Aorta (tissue), 5 donors: ENCODE measurements at regions not wholly inside any gene's neighbourhood (a gene's known extent, or its start where the extent isn't known, plus 50 kb on each side); places are given as distances from the start of the nearest gene placed in this dataset.

ENCODE experiments used
- ATAC-seq: fragments of 200-7000 bp; cut with Tn5 transposase; one replicate; pipeline ENCODE4 v1.9.1; 2022; ENCODE audit warnings: moderate library complexity; ENCODE audit not compliant: low FRiP score
- DNase-seq, 2 donors: peaks; one replicate each; pipeline ENCODE4 v3.0.0-alpha.2; 2020
- H3K27ac ChIP-seq, 2 donors: one replicate each; pipeline ENCODE4 v1.5.1; 2013; ENCODE audit warnings: low read length in 2 of 2, mild to moderate bottlenecking in 2 of 2, moderate library complexity in 2 of 2, control low read depth in 1 of 2, inconsistent platforms in 1 of 2, low read depth in 1 of 2
- H3K27me3 ChIP-seq, 2 donors: one replicate each; pipeline ENCODE4 v1.6.1; 2013; ENCODE audit warnings: control low read depth in 1 of 2, low read length in 1 of 2, mild to moderate bottlenecking in 1 of 2, moderate library complexity in 1 of 2; ENCODE audit not compliant: insufficient read depth in 2 of 2, control insufficient read depth in 1 of 2
- H3K36me3 ChIP-seq, 2 donors: one replicate each; pipeline ENCODE4 v1.6.1; 2013; ENCODE audit warnings: control low read depth in 1 of 2, low read length in 1 of 2, mild to moderate bottlenecking in 1 of 2; ENCODE audit not compliant: insufficient read depth in 2 of 2, control insufficient read depth in 1 of 2
- H3K4me1 ChIP-seq, 2 donors: one replicate each; pipeline ENCODE4 v1.6.1; 2013; ENCODE audit warnings: low read length in 2 of 2, control low read depth in 1 of 2, mild to moderate bottlenecking in 1 of 2, moderate library complexity in 1 of 2; ENCODE audit not compliant: insufficient read depth in 2 of 2, control insufficient read depth in 1 of 2
- H3K4me3 ChIP-seq, 2 donors: one replicate each; pipeline ENCODE4 v1.5.1; 2013; ENCODE audit warnings: low read length in 2 of 2, control low read depth in 1 of 2, mild to moderate bottlenecking in 1 of 2
- H3K9me3 ChIP-seq: one replicate; pipeline ENCODE4 v1.6.1; 2013; ENCODE audit warnings: mild to moderate bottlenecking, low read length; ENCODE audit not compliant: control insufficient read depth
- WGBS, 2 donors: extraction: QIAGEN DNeasy Blood & Tissue Kit; methylation state at CpG; one replicate each; pipeline ENCODE4 v1.1.7; 2013; 5-methylcytosine and 5-hydroxymethylcytosine counted together
- intact Hi-C, 2 donors: fragments of 100-400 bp; cut with DNase I; formaldehyde crosslinking; loops; one replicate each; pipeline versions ENCODE4 v1.14.2 to v1.15.0; 2022
- donor health status: healthy with polysubstance abuse.
- donor health status: Bipolar disorder and iron deficiency.
- donor health status: DM: no; HTN: no; CAD: no.
- donor health status: DM: no; HTN: no; CAD: no.
- donor health status: DM: yes; HTN: yes; CAD: no.

DNA sequence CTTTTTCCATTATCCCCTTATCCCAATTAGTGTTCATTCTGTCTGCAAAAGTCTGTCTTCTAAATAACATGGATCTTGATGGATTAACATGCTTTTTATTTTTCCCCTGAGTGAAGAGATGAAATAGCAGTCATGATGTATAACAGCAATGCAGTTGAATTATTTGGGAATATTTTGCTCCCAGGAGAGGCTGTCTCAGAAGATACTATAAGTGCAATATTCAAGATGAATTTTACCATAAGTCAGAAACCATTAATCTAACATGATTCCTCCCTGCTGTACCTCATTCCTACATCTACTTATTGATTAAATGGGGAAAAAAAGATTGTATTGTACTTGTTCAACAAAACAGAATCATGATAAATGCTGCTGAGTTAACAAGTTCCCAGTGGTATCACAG lies 233.2 kb upstream of the KCNIP4 start:
- Histone ChIP-seq H3K36me3 (no peaks in the 10 kb centered on the region), H3K9me3 (no peaks in the 10 kb centered on the region), H3K27me3 (no peaks in the 10 kb centered on the region), H3K4me1 (no peaks in the 10 kb centered on the region), H3K4me3 (no peak overlapping the region), H3K27ac (no peak overlapping the region)
- no peak for ATAC-seq
- intact Hi-C loops, result no loop called here
- no peak for DNase-seq

DNA sequence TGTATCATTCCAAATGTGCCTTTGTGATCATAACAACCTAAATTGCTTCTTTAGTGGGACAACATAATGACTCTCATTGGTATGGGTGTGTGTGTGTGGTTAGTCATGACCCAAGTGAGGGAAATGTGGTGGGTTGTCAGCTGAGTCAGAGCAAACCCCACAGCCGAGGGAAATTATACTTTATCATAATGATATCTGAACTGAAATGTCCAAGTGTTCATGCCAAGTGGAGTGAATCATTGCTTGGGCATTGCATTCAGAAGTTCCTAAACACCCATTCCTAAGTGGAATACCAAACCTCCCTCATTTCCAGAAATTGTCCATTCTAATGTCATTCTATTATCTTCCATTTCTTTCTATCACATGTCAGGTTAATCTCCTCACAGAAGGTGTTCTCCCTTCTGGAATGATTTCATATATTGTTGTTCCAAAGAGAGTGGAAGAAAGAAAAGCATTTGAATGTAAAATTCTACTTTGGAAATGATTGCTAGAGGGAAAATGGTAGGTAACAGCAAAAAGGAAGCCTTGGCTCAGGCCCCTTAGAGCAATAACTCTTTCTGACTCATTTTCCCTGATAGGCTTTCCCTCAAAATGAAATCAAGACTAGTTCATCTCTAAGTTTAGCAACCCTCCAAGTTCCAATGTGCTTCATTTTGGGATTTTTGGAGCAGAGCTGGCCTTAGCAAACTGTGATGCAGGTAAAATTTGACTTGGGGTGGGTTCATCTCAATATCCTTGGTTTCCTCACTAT lies 230.7 kb upstream of the KCNIP4 start:
- H3K27me3 ChIP-seq, result no peaks in the 10 kb centered on the region
- no peak overlapping the region for H3K4me3 ChIP-seq
- H3K4me1 ChIP-seq, result no peaks in the 10 kb centered on the region
- no peak for DNase-seq
- 6 to 8% methylated on average over 1 of the region's 1 CpG for WGBS, 2 donors
- H3K27ac ChIP-seq, result no peak overlapping the region
- no peaks in the 10 kb centered on the region for H3K36me3 ChIP-seq
- intact Hi-C loops, result no loop called here
- H3K9me3 ChIP-seq, result no peaks in the 10 kb centered on the region
- ATAC-seq, result no peak

DNA sequence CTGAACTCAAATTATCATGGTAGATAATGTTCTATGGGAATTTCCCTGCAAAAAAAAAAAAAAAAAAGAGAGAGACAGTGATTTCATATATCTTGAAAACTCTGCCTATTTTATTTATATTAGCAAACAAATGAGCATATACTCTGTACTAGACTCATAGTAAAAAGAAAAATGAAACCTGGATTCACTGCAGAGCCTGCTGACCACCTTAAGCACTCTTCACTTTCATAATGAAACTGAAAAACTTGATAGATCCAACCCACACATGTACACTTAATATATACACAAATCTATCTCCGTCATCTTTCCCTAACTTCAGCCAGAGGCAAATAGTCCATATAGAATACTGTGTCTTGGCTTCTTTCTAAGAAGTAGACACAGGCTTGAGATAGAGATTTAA lies 226.1 kb upstream of the KCNIP4 start:
- Histone ChIP-seq H3K4me1 (no peaks in the 10 kb centered on the region), H3K27me3 (no peaks in the 10 kb centered on the region), H3K9me3 (no peaks in the 10 kb centered on the region), H3K27ac (no peak overlapping the region), H3K4me3 (no peak overlapping the region), H3K36me3 (no peaks in the 10 kb centered on the region)
- 68 to 76% methylated on average over 1 of the region's 1 CpG for WGBS, 2 donors
- DNase-seq (no peak), ATAC-seq (no peak)
- intact Hi-C loops, result no loop called here

DNA sequence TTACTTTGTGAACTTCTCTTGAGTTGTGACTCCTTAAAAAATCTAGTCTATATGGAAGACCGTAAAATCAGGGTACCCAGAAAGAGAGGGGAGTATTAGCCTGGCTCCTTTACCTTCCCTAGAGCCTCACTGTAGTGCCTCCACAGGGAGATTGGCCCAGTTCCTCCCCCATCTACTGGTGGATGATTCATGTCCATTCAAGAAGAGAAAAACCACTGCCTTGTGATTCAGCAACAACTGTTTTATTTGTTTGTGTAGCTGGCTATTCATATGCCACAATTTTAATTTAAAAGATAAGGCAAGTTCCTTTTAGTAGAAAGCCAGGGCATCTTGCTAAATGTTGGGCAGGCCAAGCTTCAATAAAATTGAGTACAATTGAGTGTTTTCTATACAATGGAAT lies 221.8 kb upstream of the KCNIP4 start:
- Histone ChIP-seq H3K4me1 (no peaks in the 10 kb centered on the region), H3K27me3 (no peaks in the 10 kb centered on the region), H3K36me3 (no peaks in the 10 kb centered on the region), H3K27ac (no peak overlapping the region), H3K4me3 (no peak overlapping the region), H3K9me3 (no peaks in the 10 kb centered on the region)
- 80 to 81% methylated on average over 1 of the region's 1 CpG for WGBS, 2 donors
- intact Hi-C loops, result no loop called here
- no peak for DNase-seq
- no peak for ATAC-seq

DNA sequence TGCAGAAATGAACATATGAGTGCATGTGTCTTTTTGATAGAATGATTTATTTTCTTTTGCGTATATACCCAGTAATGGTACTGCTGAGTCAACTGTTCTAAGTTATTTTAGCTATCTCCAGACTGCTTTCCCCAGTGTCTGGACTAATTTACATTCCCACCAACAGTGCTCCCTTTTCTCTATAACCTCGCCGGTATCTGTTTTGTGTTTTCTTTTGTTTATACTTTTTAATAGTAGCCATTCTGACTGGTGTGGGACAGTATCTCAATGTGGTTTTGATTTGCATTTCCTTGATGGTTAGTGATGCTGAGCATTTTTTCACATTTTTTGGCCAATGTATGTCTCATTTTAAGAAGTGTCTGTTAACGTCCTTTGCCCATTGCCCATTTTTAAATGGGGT lies 218.6 kb upstream of the KCNIP4 start:
- DNase-seq, result no peak
- 51 to 53% methylated on average over 4 of the region's 4 CpGs for WGBS, 2 donors
- intact Hi-C loops, result no loop called here
- ATAC-seq, result no peak
- no peak overlapping the region for H3K27ac ChIP-seq
- no peak overlapping the region for H3K4me3 ChIP-seq
- H3K36me3 ChIP-seq, result no peaks in the 10 kb centered on the region
- no peaks in the 10 kb centered on the region for H3K9me3 ChIP-seq
- H3K4me1 ChIP-seq, result no peaks in the 10 kb centered on the region
- no peaks in the 10 kb centered on the region for H3K27me3 ChIP-seq

DNA sequence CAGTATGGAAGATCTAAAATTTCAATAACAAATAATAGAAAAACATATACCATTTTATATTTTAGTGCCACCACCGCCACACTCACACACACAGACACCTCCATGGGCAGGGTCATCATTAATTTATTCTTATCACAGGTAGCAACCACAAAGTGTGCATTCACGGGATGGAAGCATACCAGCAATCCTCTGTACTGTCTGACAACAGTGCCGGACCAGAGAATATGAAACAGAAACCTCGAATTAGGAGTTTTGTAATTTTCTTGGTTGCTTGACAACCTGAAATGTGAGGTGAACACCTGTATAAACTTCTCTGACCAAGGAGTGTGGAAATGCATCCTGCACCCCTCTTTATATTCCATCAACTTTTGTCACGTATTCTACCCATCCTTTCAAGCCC lies 213.9 kb upstream of the KCNIP4 start:
- Histone ChIP-seq H3K27ac (no peak overlapping the region), H3K27me3 (no peaks in the 10 kb centered on the region), H3K4me3 (no peak overlapping the region), H3K4me1 (no peaks in the 10 kb centered on the region), H3K36me3 (no peaks in the 10 kb centered on the region), H3K9me3 (no peaks in the 10 kb centered on the region)
- 60% methylated on average over 5 of the region's 5 CpGs for WGBS, 2 donors
- ATAC-seq, result no peak
- DNase-seq, result no peak
- intact Hi-C loops, result no loop called here

DNA sequence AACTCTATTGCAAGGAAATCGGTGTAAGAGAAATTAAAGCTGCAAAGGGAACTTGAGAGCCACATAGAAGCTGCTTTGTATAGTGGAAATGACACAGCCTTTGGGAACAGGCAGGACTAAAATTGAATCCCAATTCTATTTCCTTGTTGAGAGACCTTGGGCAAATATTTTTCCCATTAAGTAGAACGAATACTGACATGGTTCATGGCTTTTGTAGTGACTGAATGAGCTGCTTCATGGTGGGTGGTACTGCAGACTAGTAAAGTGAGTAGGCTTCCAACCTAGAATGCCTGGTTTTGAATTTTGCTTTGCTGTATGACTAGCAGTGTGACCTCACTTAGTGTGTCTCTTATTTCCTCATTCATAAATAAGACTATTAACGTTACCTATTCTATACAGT lies 182.2 kb upstream of the KCNIP4 start:
- Histone ChIP-seq H3K4me1 (no peaks in the 10 kb centered on the region), H3K36me3 (no peaks in the 10 kb centered on the region), H3K9me3 (no peaks in the 10 kb centered on the region), H3K27ac (no peak overlapping the region), H3K4me3 (no peak overlapping the region), H3K27me3 (no peaks in the 10 kb centered on the region)
- intact Hi-C loops, result no loop called here
- WGBS, 2 donors, result 78% methylated on average over 3 of the region's 3 CpGs
- DNase-seq (no peak), ATAC-seq (no peak)

DNA sequence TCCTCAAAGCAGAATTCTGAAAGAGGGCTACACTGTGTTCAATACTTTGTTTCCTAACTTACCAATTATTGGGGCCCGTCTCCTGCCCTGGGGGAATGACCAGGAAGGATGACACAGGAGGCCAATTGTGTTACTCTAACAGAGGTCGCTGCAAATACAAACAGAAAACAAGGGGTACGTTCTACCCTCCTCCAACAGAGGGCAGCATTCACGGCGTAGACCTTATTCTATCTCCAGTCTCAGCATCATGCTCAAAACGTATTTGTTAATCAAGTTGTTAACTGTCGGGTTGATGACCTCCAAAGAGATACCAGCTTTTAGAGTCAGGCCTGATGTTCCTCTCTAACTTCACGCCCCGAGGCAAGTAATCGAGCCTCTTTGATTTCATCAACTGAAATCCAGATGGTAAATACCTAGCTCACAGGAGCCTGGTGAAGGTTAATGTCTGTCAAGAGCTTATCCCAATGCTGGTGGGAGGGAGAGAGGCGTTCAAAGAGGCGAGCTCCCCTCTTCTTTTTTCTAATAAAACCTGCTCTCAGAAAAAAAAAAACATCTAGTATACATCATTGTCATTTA lies 181.0 kb upstream of the KCNIP4 start:
- no peaks in the 10 kb centered on the region for H3K4me1 ChIP-seq
- H3K9me3 ChIP-seq, result no peaks in the 10 kb centered on the region
- no peak for ATAC-seq
- H3K4me3 ChIP-seq, result no peak overlapping the region
- H3K27ac ChIP-seq, result no peak overlapping the region
- no peaks in the 10 kb centered on the region for H3K27me3 ChIP-seq
- 31 to 43% methylated on average over 12 of the region's 12 CpGs for WGBS, 2 donors
- DNase-seq, result no peak
- intact Hi-C loops, result no loop called here
- no peaks in the 10 kb centered on the region for H3K36me3 ChIP-seq

DNA sequence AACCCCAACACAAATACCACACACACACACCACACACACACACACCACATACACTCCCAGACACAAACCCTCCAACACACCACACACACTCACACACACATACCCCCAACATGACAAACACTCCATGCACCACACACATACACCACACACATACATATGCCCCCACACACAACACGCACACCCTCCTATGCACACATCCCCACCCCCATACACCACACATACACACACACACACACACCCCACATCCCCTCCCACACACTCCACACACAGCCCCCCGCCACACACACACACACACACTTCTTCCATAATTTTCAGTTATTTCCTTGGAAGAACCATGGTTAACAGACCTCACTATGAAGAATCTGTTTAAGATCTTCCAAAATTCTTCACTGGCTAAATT lies 173.5 kb upstream of the KCNIP4 start:
- Histone ChIP-seq H3K27me3 (no peaks in the 10 kb centered on the region), H3K36me3 (no peaks in the 10 kb centered on the region), H3K27ac (no peak overlapping the region), H3K4me1 (no peaks in the 10 kb centered on the region), H3K9me3 (peaks cover 3% of the 10 kb centered on the region), H3K4me3 (no peak overlapping the region)
- intact Hi-C loops, result no loop called here
- no peak for DNase-seq
- WGBS, 2 donors, result 90 to 91% methylated on average over 2 of the region's 2 CpGs
- no peak for ATAC-seq
